ENCODE measurements at regions not wholly inside any gene's neighbourhood (a gene's known extent, or its start where the extent isn't known, plus 50 kb on each side); places are given as distances from the start of the nearest gene placed in this dataset.

DNA sequence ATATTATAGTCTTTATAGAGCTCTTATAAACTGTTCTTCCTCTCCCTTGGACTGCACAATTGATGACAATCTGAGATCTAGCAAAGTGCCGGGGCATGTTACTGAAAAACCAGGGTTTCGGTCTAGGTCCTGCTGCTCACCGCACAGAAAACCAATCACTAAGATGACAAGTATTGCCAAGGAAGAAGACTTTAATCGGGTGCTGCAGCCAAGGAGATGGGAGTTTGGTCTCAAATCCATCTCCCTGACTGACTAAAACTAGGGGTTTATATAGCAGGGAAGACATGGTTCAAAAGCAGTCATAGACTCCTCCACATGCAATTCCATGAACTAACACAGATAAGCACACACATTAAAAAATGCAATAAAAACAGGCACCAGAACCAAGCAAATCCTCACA lies 390.6 kb downstream of the NFIB start:
- Histone ChIP-seq H3K9me3 (ENCODE audit: control insufficient read depth in 4 of 4, insufficient read depth in 3 of 4, low read length in 3 of 4) (peaks cover 0 to 2% (median 0%) of the 10 kb centered on the region in 4 donors), H3K27me3 (ENCODE audit: control insufficient read depth in 3 of 3, insufficient read depth in 3 of 3, low read length in 2 of 3) (no peaks in the 10 kb centered on the region), H3K36me3 (ENCODE audit: control insufficient read depth in 4 of 4, insufficient read depth in 4 of 4, low read length in 4 of 4) (no peaks in the 10 kb centered on the region), H3K9ac (ENCODE audit: insufficient read depth in 1 of 2, low read length in 2 of 2) (no peak overlapping the region), H3K27ac (ENCODE audit: low read depth in 1 of 2, low read length in 1 of 2) (no peak overlapping the region), H3K4me1 (ENCODE audit: control insufficient read depth in 5 of 5, insufficient read depth in 5 of 5, low read length in 5 of 5) (peaks cover 0 to 20% (median 0%) of the 10 kb centered on the region in 5 donors), H3K4me3 (no peak overlapping the region)
- TF ChIP-seq, protein P1, sequence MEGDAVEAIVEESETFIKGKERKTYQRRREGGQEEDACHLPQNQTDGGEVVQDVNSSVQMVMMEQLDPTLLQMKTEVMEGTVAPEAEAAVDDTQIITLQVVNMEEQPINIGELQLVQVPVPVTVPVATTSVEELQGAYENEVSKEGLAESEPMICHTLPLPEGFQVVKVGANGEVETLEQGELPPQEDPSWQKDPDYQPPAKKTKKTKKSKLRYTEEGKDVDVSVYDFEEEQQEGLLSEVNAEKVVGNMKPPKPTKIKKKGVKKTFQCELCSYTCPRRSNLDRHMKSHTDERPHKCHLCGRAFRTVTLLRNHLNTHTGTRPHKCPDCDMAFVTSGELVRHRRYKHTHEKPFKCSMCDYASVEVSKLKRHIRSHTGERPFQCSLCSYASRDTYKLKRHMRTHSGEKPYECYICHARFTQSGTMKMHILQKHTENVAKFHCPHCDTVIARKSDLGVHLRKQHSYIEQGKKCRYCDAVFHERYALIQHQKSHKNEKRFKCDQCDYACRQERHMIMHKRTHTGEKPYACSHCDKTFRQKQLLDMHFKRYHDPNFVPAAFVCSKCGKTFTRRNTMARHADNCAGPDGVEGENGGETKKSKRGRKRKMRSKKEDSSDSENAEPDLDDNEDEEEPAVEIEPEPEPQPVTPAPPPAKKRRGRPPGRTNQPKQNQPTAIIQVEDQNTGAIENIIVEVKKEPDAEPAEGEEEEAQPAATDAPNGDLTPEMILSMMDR (IDR thresholded peaks at IDR 0.05; ENCODE audit: control extremely low read depth, extremely low read depth) = no peak
- WGBS, 2 donors = 97% methylated on average over 4 of the region's 4 CpGs
- no peak for ATAC-seq (ENCODE audit: insufficient read depth, low FRiP score)
- DNase-seq = no peak

GRCh38 chr9:13920557-13920956 lies 393.4 kb downstream of the NFIB start:
- Histone ChIP-seq H3K36me3 (ENCODE audit: control insufficient read depth in 4 of 4, insufficient read depth in 4 of 4, low read length in 4 of 4) (no peaks in the 10 kb centered on the region), H3K4me1 (ENCODE audit: control insufficient read depth in 5 of 5, insufficient read depth in 5 of 5, low read length in 5 of 5) (peaks cover 0 to 20% (median 0%) of the 10 kb centered on the region in 5 donors), H3K27me3 (ENCODE audit: control insufficient read depth in 3 of 3, insufficient read depth in 3 of 3, low read length in 2 of 3) (no peaks in the 10 kb centered on the region), H3K4me3 (no peak overlapping the region), H3K9ac (ENCODE audit: insufficient read depth in 1 of 2, low read length in 2 of 2) (peak overlapping the region in 1 of 2 donors; percentile 32), H3K9me3 (ENCODE audit: control insufficient read depth in 4 of 4, insufficient read depth in 3 of 4, low read length in 3 of 4) (peaks cover 0 to 2% (median 0%) of the 10 kb centered on the region in 4 donors), H3K27ac (ENCODE audit: low read depth in 1 of 2, low read length in 1 of 2) (no peak overlapping the region)
- DNase-seq (peak in 1 of 3 donors; percentile 47), ATAC-seq (ENCODE audit: insufficient read depth, low FRiP score) (no peak)
- TF ChIP-seq, protein P1 (IDR thresholded peaks at IDR 0.05; ENCODE audit: control extremely low read depth, extremely low read depth) = no peak

GRCh38 chr9:13919401-13919800 lies 394.5 kb downstream of the NFIB start:
- Histone ChIP-seq H3K9me3 (ENCODE audit: control insufficient read depth in 4 of 4, insufficient read depth in 3 of 4, low read length in 3 of 4) (peaks cover 0 to 2% (median 0%) of the 10 kb centered on the region in 4 donors), H3K9ac (ENCODE audit: insufficient read depth in 1 of 2, low read length in 2 of 2) (no peak overlapping the region), H3K27ac (ENCODE audit: low read depth in 1 of 2, low read length in 1 of 2) (no peak overlapping the region), H3K4me1 (ENCODE audit: control insufficient read depth in 5 of 5, insufficient read depth in 5 of 5, low read length in 5 of 5) (peaks cover 0 to 20% (median 0%) of the 10 kb centered on the region in 5 donors), H3K4me3 (no peak overlapping the region), H3K36me3 (ENCODE audit: control insufficient read depth in 4 of 4, insufficient read depth in 4 of 4, low read length in 4 of 4) (no peaks in the 10 kb centered on the region), H3K27me3 (ENCODE audit: control insufficient read depth in 3 of 3, insufficient read depth in 3 of 3, low read length in 2 of 3) (no peaks in the 10 kb centered on the region)
- TF ChIP-seq, protein P1 (IDR thresholded peaks at IDR 0.05; ENCODE audit: control extremely low read depth, extremely low read depth) = no peak
- DNase-seq (no peak), ATAC-seq (ENCODE audit: insufficient read depth, low FRiP score) (no peak)
- WGBS, 2 donors = 88 to 94% methylated on average over 2 of the region's 2 CpGs

- H3K4me3 ChIP-seq = no peak overlapping the region
- H3K27ac ChIP-seq (ENCODE audit: low read depth in 1 of 2, low read length in 1 of 2) = no peak overlapping the region
- H3K9ac ChIP-seq (ENCODE audit: insufficient read depth in 1 of 2, low read length in 2 of 2) = no peak overlapping the region
- ATAC-seq (ENCODE audit: insufficient read depth, low FRiP score) (no peak), DNase-seq (no peak)
- no peaks in the 10 kb centered on the region for H3K9me3 ChIP-seq (ENCODE audit: control insufficient read depth in 4 of 4, insufficient read depth in 3 of 4, low read length in 3 of 4)
- no peaks in the 10 kb centered on the region for H3K27me3 ChIP-seq (ENCODE audit: control insufficient read depth in 3 of 3, insufficient read depth in 3 of 3, low read length in 2 of 3)
- TF ChIP-seq, protein P1 (IDR thresholded peaks at IDR 0.05; ENCODE audit: control extremely low read depth, extremely low read depth) = no peak
- H3K4me1 ChIP-seq (ENCODE audit: control insufficient read depth in 5 of 5, insufficient read depth in 5 of 5, low read length in 5 of 5) = peaks cover 0 to 20% (median 0%) of the 10 kb centered on the region in 5 donors
- H3K36me3 ChIP-seq (ENCODE audit: control insufficient read depth in 4 of 4, insufficient read depth in 4 of 4, low read length in 4 of 4) = no peaks in the 10 kb centered on the region
Observed at GRCh38 chr9:13917534-13917933, 396.4 kb downstream of the NFIB start.
